Stimulated activated CD4-positive, alpha-beta T cell treated with anti-CD3 and anti-CD28 coated beads, Interleukin-15, amount 100 ng/mL, for 48 hours (primary cell): ENCODE measurements at regions not wholly inside any gene's neighbourhood (a gene's known extent, or its start where the extent isn't known, plus 50 kb on each side); places are given as distances from the start of the nearest gene placed in this dataset.

Source experiments
- DNase-seq, 2 donors: peaks; one replicate each; pipeline ENCODE4 v3.0.0-alpha.2; 2020; ENCODE audit warnings: low read depth in 2 of 2

DNA sequence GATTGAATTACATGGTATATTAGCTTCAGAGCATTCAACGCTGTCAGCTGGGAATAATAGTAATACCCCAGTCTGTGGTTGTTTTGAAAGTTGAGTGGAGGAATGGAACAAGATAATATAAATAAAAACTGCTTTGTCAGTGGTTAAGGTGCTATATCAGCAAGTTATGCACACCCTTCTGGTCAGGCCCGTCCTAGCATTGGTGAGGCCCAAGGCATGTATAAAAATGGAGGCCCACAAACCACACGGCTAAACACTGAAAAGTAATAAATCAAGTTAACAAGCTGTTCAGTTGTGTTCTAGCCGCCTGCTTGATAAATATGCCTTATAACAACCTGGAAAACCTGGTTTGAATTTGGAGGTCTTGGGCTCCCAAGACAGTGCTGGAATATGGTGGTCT is 77.4 kb downstream of the PSMG1 start:
- DNase-seq, result no peak

DNA sequence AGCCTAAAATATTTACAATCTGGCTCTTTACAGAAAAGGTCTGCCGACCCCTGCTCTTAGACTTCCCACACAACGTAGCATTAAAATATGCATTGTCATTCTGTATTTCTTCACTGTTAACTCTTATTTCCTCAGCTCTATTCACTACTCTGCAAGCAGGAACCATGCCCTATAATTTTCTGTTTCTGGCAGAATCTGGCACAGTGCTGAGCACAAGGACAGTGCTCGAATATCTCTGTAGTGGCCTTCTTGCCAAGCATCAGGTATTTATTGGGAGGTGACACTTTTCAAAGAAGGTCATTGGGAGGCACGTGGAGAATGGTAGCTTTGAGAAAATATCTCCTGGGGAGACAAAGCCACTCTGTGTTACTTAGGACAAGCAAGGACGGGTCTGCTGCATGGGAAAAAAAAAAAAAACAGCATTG is 77.9 kb downstream of the PSMG1 start:
- no peak for DNase-seq

DNA sequence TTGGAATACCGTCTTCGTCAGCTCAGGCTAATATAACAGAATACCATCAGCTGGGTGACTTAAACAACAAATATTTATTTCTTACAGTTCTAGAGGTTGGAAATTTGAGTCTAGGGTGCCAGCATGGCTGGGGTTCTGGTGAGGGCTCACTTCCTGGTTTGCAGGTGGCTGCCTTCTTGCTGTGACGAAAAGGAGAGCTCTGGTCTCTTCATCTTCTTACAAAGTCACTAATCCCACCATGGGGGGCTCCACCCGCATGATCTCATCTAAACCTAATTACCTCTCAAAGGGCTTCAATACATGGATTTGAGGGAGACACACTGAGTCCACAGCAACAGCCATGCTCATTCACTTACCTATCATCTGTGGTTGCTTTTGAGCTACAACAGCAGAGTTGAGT is 78.3 kb downstream of the PSMG1 start:
- no peak for DNase-seq

DNA sequence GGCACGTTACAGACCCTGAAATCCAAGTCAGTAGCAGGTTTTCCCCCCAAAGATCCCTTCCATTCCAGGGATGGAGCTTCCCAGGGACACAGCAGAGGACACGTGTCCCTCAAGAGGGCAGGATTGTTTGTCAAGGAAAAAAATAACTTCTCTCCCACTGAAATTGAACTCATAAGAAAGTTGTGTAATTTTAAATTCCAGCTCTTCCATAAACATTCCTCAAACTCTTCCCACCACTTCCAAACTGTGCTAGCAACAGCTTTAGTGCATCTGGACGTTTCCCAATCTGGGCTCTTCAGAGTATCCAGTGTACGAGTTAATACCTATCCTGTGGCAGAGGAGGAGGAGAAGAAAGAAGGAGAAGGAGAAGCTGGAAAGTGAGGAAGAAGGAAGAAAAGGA is 79.6 kb downstream of the PSMG1 start:
- no peak for DNase-seq

DNA sequence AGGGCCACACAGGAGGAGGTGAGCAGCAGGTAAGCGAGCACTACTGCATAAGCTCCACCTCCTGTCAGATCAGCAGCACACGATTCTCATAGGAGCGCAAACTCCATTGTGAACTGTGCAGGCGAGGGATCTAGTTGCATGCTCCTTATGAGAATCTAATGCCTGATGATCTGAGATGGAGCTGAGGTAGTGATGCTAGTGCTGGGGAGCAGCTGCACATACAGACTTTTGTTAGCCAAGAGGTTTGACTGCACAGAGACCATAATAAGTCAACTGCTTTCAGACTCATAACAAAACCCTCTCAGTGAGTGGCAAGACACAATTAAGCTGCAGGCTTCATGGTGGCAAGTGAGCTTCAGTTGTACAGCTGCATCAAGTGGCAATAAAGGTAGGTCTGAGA is 83.4 kb downstream of the PSMG1 start:
- DNase-seq, result no peak

DNA sequence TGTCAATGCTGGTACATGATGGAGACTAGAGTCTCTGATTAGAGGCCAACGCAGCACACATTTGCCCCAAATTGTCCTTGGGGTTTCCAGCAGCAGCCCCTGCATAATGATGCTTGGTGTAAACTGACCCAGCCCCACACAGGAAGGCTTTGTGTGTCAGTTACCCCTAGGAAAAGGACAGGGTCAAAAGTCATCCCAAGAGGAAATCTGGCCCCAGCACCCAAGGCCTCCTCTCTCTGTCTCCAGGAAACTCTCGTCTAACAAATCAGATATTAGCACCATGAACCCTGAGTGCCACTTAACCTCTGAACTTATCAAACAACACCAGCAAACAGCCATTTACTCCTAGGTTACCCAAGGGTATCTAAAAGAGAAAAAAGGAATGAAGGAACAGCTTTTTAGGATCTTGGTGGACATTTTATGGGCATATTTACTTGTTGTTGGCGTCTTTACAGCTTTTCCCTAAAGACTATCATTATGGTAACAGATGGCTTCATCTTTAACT is 84.5 kb downstream of the PSMG1 start:
- no peak for DNase-seq

DNA sequence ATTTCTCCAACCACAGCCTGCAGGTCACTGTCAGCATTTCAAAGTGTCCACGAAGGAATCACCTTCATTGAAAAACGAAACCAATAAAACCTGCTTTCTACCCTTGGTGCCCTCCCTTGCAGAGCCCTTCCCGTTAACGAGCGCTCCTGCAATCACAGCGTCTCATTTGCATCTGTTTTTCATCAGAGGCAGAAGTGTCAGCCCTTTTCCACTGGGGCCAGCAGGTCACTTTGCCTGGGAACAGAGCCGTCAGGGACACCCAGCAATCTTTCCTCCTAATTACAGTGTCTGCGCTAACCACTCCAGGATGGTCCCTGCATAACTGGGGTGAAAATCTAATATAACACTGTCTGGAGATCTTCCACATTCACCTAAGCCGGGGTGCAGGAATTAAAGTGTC is 85.3 kb downstream of the PSMG1 start:
- DNase-seq, result no peak

DNA sequence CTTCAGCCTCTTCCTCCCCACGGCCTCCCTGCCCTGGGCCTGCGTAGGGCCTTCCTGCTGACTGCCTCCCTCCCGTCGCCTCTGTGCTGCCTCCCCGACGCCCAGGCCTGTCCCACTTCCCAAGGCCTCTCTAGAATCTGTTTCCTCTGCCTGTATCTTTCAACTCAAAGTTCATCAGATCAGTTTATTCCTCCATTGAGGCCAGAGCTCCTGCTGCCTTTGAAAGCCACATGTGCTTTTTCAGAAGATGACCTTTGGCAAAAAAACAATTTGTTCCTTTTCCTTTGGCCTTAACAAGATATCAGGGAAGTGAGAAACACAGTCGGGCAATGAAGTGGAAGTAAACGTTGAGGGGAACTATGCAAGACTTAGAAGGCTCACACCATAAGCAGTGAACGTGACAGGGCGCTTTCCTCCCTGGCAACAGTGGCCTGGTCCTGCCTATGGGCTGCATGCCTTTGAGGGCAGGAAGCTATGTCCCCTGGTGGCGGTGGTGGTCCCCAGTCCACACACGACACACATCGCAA is 85.9 kb downstream of the PSMG1 start:
- DNase-seq, result no peak

DNA sequence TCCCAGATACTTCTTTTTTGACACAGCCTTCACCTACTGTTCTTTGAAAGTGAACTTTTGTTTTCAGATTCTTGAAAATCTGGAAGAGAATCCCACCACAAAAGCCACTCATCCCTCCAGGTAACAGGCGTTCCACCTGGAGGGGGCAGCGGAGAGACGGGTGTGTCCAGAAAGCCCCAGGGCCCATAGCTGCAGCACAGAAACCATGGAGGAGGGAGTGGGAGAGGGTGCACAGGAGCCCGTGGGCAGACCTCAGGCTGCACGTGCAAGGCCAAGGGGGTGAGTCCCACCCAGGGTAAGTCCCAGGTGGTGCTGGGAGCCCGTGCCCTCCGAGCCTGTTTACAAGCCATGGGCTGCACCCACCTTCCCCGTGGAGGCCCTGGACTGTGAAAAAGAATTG is 86.5 kb downstream of the PSMG1 start:
- no peak for DNase-seq

DNA sequence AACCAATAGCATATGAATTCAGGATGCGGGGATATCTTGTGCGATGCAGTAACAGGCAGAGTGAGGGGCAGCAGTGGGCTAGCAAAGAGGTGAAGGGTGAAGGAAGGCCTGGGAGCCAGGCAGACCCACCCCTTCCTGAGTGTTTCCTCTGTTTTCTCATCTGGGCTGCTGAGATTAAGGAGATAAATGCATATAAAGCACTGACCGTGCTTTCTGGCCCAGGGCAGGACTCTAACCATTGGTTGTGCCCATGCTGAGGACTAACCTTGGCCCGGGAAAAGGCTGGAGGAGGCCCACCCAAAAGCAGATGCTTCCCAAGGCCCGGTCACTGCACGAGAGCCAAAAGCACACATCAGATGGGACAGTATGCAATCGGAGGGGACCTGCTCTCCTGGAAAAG is 87.6 kb downstream of the PSMG1 start:
- no peak for DNase-seq

DNA sequence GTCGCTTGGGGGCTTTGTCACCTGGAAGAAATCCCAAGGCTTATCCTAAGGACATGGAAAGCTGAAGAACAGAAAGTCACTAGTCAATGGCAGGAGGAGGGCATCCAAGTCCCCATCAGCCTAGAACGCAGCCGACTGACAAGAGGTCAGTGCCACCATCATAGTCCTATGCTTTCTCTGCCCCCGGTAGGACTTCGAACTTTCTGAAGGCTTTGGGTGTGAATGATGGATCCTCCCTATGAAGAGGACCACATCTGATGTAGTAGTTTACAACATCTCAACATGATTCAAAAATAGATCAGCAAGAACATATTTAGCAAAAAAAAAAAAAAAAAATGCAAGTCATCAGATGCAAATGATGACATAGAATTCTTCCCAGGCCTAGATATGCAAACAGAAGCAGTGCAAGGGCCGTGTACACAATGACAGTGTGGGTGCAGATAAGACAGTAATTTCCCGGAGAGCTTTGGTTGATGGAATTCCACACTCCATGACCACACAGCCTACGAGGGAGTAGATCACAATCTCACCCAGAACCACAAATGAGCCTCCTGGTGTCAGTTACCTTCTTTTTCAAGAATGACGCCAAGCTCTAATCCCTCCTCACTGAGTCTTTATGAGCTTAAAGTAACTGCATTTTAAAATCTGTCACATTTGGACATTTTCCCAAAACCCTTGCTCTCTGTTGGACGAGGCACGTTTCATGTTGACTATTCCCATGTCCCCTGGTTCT is 88.2 kb downstream of the PSMG1 start:
- no peak for DNase-seq

DNA sequence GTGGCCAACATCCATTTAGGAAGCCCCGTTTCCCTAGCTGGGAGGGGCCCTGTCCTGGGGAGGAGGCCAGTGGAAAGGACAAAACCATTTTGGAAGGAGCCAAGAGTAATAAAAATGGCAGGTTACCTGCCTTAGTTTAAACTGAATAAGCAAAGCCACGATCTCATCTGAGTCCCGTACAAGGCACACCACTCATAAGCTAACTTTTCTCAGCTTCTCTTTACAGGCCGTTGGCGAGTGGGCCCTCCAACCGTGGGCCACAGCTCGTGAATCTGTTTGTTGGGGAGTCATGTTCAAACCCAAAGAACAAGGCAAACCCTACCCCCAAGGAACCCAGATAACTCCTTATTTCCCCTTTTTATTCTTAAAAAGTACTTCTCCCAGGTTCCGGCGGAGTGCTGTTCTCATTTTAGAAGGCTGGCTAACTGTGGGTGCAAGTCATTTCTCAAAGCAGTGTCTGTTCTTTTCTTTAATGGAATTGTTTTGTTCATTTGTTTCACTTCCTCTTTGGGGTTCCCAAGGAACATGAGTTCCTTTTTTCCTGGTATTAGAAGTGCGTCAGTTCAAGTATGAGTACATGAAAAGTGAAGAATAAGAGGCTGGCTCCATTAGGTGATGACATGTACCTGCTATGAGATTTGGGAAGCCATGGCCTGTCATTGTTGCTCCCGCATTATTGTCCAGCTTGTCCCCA is 89.0 kb downstream of the PSMG1 start:
- DNase-seq, result no peak

DNA sequence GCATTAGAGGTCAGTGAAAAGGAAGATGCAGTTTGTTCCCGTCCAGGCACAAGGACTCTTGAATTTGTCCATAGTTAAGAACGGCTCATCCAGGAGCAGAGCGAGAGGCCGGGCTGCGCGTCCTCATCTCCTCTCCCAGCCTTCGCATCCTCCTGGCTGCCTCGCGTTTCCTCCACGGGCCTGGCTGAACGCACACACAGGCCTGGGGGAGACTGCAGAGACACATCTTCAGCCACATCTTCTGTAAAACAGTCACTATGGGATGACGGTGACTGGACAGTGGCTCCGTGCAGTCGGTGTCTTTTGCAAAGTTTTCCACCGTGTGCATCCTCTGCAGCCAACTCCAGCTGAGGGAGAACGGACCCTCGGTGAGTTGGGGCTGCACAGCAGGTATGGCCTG is 89.7 kb downstream of the PSMG1 start:
- DNase-seq, result no peak

DNA sequence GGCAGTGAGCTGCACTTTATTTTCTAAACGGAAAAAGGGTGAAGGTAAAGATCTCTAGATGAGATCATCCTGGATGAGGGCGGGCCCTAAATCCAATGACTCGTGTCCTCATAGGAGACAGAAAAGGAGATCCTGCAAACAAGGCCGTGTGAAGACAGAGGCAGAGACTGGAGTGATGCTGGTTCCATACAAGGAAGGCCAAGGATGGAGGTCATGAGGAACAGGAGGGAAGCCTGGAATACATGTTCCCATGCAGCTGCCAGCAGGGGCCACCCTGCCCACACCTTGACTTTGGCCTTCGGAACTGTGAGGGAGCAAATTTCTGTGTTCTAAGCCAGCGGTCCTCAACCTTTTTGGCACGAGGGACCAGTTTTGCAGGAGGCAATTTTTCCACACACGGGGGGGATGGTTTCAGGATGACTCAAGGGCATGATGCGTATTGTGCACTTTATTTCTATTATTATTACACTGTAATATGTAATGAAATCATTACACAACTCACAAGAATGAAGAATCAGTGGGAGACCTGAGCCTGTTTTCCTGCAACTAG is 94.3 kb downstream of the PSMG1 start:
- no peak for DNase-seq

DNA sequence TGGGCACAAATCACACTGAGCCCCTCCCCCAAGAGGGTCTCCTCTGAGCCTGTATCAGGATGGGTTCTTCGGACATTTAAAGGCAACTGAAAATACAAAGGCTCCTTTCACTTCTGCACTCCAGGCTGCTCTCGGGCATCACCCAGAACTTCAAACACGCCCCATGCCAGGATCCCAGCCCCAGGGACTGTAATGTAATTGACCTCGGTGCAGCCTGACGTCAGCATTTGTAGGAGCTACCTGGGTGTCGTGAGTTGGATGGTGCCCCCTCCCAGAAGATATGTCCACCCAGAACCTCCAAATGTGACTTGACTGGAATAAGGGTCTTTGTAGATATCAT is 95.2 kb downstream of the PSMG1 start:
- no peak for DNase-seq

DNA sequence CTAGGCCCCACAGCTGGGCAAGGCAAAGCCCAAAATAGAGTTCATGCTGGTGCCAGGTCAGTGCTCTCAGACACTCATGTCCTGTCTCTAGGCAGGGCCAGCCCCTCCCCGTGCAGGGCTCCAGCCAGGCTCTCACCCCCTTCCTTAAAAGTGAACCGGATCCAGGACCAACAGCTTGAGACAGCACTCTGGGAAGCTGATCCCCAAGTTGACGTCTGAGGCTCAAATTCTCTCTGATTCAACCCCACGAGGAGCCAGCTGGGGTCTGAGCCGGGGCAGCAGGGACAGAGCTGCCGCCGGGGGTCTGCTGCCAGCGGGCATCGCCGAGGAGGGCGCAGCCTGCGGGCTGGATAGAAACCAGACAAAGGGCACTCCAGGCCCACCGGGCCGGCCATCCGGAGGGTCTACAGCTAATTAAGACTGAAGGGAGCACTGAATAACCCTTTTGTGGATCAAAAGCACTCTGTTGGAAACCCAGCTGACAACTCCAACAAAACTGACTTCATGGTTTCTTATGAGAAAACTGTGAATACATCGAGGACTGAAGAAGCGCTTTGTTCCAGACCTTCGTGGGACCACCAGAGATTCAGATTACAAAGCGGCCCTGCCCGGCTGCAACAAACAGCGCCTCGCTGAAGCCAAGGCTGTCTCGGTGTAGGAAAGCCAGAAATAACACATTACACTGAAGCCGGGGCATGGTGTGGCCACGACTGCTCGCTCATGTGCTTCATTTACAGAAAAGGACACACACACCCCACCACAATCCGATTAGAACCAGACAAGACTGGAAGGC is 95.8 kb downstream of the PSMG1 start:
- DNase-seq, result no peak

DNA sequence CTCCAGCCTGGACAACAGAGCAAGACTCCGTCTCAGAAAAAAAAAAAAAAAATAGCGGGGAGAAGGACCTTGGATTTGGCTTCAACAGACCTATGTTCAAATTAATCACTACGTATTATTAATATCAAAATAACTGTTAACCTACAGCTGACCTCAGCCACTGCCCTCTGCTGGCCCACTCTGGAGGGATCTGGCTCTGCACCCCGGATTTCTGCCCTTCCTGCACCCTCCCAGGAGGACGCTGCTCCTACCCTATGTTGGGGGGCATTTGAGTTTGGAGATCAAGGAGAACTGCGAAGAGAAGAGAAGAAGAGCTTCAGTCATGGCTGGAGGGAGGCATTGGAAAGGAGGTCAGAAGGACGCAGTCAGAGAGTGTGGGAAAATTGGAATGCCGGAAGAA is 96.7 kb downstream of the PSMG1 start:
- no peak for DNase-seq

DNA sequence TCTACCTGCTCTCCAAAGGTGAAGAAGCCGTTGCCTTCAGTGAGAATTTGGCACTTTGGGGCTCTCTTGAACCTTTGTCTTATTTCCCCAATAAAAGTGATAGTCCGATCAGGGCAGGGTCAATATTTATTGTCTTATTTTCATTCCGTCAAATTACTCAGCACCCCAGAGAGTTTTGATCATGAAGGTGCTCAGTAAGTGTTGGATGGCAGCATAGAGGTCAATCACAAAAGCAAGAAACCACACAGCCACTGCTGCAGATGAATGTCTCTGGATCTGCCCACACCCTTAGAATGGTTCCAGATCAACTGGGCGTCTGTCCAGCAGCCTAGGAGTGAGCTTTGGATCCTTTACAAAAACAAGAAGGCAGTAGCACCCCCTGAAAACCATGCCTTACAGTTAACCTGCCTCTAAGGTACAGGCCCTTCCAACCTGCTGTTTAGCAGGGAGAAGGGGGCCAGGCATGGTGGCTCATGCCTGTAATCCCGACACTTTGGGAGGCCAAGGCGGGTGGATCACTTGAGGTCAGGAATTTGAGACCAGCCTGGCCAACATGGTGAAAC is 97.3 kb downstream of the PSMG1 start:
- no peak for DNase-seq

DNA sequence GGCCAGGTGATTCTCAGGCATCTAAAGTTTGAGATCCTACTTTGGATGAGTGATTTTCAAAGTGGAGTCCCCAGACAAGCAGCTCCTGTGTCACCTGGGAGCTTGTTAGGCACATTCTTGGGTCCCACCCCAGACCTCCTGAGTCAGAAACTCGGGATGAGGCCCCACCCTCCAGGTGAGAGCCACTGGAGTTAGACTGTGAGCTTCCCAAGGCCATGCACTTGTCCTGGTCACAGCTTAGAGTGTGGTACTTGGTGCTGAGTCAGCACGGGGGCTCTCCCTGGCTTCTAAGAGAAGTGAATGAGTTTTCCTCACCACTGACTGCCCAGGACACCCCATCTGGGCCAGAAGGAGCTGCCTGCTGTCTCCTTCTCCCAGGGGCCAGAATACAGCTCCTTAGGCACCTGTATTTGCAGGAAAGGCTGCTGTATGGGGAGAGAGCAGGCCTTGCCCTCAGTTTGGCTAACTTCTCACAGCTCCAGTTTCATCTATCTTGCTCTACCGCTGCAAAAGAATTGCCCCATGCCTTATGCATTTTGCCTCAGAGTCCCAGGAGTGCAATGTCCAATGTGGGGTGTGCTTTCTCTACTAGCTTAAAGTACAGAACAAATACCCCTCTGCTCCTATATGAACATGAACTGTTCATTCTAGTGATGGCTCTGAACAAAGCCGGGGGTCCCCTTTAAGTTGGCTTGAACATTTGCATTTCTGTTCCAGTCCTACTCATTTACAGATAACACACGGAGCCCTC is 98.1 kb downstream of the PSMG1 start:
- DNase-seq, result no peak

DNA sequence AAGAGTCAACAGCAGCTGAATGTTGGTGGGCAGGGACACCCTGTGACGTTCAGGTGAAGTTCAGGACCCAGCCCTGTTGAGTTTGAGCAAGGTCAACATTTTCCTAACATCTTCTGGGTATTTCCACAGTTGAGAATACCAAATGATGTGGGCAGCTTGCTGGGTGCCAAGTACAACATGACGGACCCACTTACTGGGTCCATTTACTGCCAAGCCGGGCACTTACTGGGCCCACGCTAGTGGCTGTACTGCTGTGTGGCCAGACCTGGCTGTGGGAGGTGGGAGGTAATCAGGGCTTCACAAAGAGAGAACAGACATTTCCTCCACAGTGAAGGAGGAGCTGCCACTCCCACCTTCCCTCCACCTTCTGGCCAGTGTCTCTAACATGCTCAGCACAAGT is 99.2 kb downstream of the PSMG1 start:
- DNase-seq, result no peak

DNA sequence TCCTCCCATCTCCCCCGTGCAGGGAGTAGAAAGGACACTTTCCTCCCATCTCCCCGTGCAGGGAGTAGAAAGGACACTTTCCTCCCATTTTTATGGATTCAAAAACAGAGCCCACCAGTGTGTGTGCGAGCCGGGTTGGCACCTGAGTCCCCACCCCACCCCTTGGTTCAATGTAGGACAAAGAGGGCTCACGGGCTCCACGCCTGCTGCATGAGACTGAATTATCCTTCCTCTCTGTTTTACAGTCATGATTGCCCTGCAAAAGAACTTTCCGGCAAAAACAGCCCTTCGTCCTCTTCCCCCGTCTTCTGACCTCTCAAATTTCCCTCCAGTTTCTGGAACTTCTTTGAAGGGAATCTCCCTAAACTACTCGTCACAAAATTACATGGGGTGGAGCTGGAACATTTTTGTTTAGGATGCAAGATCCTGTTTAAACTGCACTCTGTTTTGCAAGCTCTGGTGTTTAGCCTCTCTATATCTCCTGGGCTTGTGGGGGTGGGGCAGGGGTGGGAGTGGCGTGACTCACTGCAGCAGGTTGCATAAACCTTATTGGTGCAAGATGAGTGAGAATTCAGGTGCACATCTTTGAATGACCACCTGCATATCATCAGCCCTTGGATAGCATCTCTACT is 99.8 kb downstream of the PSMG1 start:
- no peak for DNase-seq
